OCI-LY3 (cell line): ENCODE measurements at regions not wholly inside any gene's neighbourhood (a gene's known extent, or its start where the extent isn't known, plus 50 kb on each side); places are given as distances from the start of the nearest gene placed in this dataset.

Experiments used
- H2AFZ ChIP-seq: fragments of 200-600, 300-600 bp; shearing (Covaris generic); 2 replicates; pipeline ENCODE4 v1.6.0; 2014; ENCODE audit warnings: antibody characterized with exemption, low read depth, low read length
- H3K27ac ChIP-seq: fragments of 200-600, 300-600 bp; sonication (generic); 2 replicates; pipeline ENCODE4 v1.5.1; 2014; ENCODE audit warnings: mild to moderate bottlenecking, low read length, moderate library complexity, mixed read lengths
- H3K27me3 ChIP-seq: fragments of 200-600, 300-600 bp; sonication (generic); 2 replicates; pipeline ENCODE4 v1.6.1; 2014; ENCODE audit warnings: low read depth, low read length, mixed read lengths
- H3K36me3 ChIP-seq: fragments of 200-600, 300-600 bp; sonication (generic); replicated peaks from 2 replicates; pipeline ENCODE3; 2014; ENCODE audit warnings: low read depth, low read length, mixed read lengths
- H3K4me1 ChIP-seq: fragments of 300-600, 200-600 bp; sonication (generic); 2 replicates; pipeline ENCODE4 v1.6.1; 2014; ENCODE audit warnings: low read length, mixed read lengths
- H3K4me2 ChIP-seq: fragments of 200-600, 300-600 bp; sonication (generic); 2 replicates; pipeline ENCODE4 v1.6.1; 2014; ENCODE audit warnings: low read length, mixed read lengths
- H3K4me3 ChIP-seq: fragments of 300-600, 200-600 bp; sonication (generic); 2 replicates; pipeline ENCODE4 v1.5.1; 2014; ENCODE audit warnings: antibody characterized with exemption, mild to moderate bottlenecking, low read length, moderate library complexity
- H3K79me2 ChIP-seq: fragments of 300-600, 200-600 bp; shearing (Covaris generic); 2 replicates; pipeline ENCODE4 v1.6.1; 2014; ENCODE audit warnings: mild to moderate bottlenecking, low read length, mixed read lengths
- H3K9ac ChIP-seq: fragments of 300-600, 200-600 bp; shearing (Covaris generic); 2 replicates; pipeline ENCODE4 v1.6.0; 2014; ENCODE audit warnings: mild to moderate bottlenecking, low read length, moderate library complexity
- H3K9me3 ChIP-seq: fragments of 200-600, 300-600 bp; shearing (Covaris generic); 2 replicates; pipeline ENCODE4 v1.6.1; 2014; ENCODE audit warnings: low read length, mixed read lengths; ENCODE audit not compliant: insufficient read depth
- H4K20me1 ChIP-seq: fragments of 200-600, 300-600 bp; sonication (generic); 2 replicates; pipeline ENCODE4 v1.6.1; 2016; ENCODE audit warnings: low read length, mixed read lengths; ENCODE audit not compliant: insufficient read depth
- CTCF ChIP-seq: fragments of 200-600, 300-600 bp; sonication (generic); IDR thresholded peaks from 2 replicates; pipeline ENCODE4 v1.5.1; 2014; ENCODE audit warnings: antibody characterized with exemption, low read length, low read depth
- EZH2phosphoT487 ChIP-seq: fragments of 200-600 bp; shearing (Covaris generic); IDR thresholded peaks from 2 replicates; pipeline ENCODE4 v1.6.1; 2018; ENCODE audit warnings: antibody characterized with exemption, mixed run types, low read depth

GRCh38 chr20:51918561-51918960 lies 116.2 kb upstream of the SALL4 start:
- Histone ChIP-seq H3K9ac (no peak overlapping the region), H3K27me3 (peaks cover 11% of the 10 kb centered on the region), H3K4me1 (no peaks in the 10 kb centered on the region), H2AFZ (no peak overlapping the region), H3K79me2 (no peaks in the 10 kb centered on the region), H3K4me2 (no peak overlapping the region), H3K27ac (no peak overlapping the region), H3K36me3 (no peaks in the 10 kb centered on the region), H4K20me1 (no peaks in the 10 kb centered on the region), H3K4me3 (no peak overlapping the region), H3K9me3 (no peaks in the 10 kb centered on the region)
- TF ChIP-seq CTCF (no peak), EZH2phosphoT487 (no peak)

GRCh38 chr20:51917886-51918535 lies 115.7 kb upstream of the SALL4 start:
- TF ChIP-seq CTCF (no peak), EZH2phosphoT487 (no peak)
- no peak overlapping the region for H3K4me3 ChIP-seq
- H3K9me3 ChIP-seq = no peaks in the 10 kb centered on the region
- no peak overlapping the region for H3K27ac ChIP-seq
- no peaks in the 10 kb centered on the region for H3K36me3 ChIP-seq
- no peak overlapping the region for H3K4me2 ChIP-seq
- H4K20me1 ChIP-seq = no peaks in the 10 kb centered on the region
- no peaks in the 10 kb centered on the region for H3K79me2 ChIP-seq
- H3K27me3 ChIP-seq = peaks cover 11% of the 10 kb centered on the region
- H2AFZ ChIP-seq = no peak overlapping the region
- no peak overlapping the region for H3K9ac ChIP-seq
- H3K4me1 ChIP-seq = no peaks in the 10 kb centered on the region

- no peak overlapping the region for H2AFZ ChIP-seq
- no peak overlapping the region for H3K4me3 ChIP-seq
- H3K9me3 ChIP-seq = no peaks in the 10 kb centered on the region
- H3K4me2 ChIP-seq = no peak overlapping the region
- H4K20me1 ChIP-seq = no peaks in the 10 kb centered on the region
- TF ChIP-seq CTCF = no peak
- peaks cover 15% of the 10 kb centered on the region for H3K27me3 ChIP-seq
- no peaks in the 10 kb centered on the region for H3K4me1 ChIP-seq
- no peaks in the 10 kb centered on the region for H3K36me3 ChIP-seq
- no peak overlapping the region for H3K9ac ChIP-seq
- H3K79me2 ChIP-seq = no peaks in the 10 kb centered on the region
- no peak overlapping the region for H3K27ac ChIP-seq
Measured at GRCh38 chr20:51916244-51916643, 113.9 kb upstream of the SALL4 start.

- H3K27ac ChIP-seq = no peak overlapping the region
Measured at GRCh38 chr20:51914758-51915157, 112.4 kb upstream of the SALL4 start.

More at GRCh38 chr20:51914758-51915157, 112.4 kb upstream of the SALL4 start:
- no peak overlapping the region for H3K4me3 ChIP-seq
- no peaks in the 10 kb centered on the region for H3K4me1 ChIP-seq
- TF ChIP-seq EZH2phosphoT487 (no peak), CTCF (no peak)
- no peak overlapping the region for H2AFZ ChIP-seq
- no peak overlapping the region for H3K9ac ChIP-seq
- H3K27me3 ChIP-seq = peaks cover 26% of the 10 kb centered on the region
- no peaks in the 10 kb centered on the region for H4K20me1 ChIP-seq
- H3K79me2 ChIP-seq = no peaks in the 10 kb centered on the region
- no peak overlapping the region for H3K4me2 ChIP-seq
- no peaks in the 10 kb centered on the region for H3K9me3 ChIP-seq
- H3K36me3 ChIP-seq = no peaks in the 10 kb centered on the region
